ENCODE measurements at regions not wholly inside any gene's neighbourhood (a gene's known extent, or its start where the extent isn't known, plus 50 kb on each side); places are given as distances from the start of the nearest gene placed in this dataset.

GRCh38 chr2:215260097-215260677, 51.7 kb upstream of the ATIC start:
- no peak overlapping the region for H3K4me3 ChIP-seq (replicated peaks in 1 of 3; ENCODE audit: insufficient read depth in 1 of 3, low read depth in 2 of 3, low read length in 3 of 3)
- H3K9me3 ChIP-seq (ENCODE audit: low read length), result no peaks in the 10 kb centered on the region
- WGBS (ENCODE audit: low lambda C conversion rate), result 12% methylated on average over 4 of the region's 4 CpGs
- no peaks in the 10 kb centered on the region for H3K27me3 ChIP-seq (ENCODE audit: control insufficient read depth in 1 of 2, insufficient read depth in 2 of 2, low read length in 2 of 2)
- peaks cover 5% of the 10 kb centered on the region; the same call in 1 of the 2 replicates for H3K4me1 ChIP-seq (ENCODE audit: insufficient read depth, low read length)
- in situ Hi-C loops (cut with HindIII; ENCODE audit: extremely low pct_ligation_motif_present, low pct_unique_long_range_greater_than_20kb) (no loop called here), intact Hi-C loops (cut with micrococcal nuclease; ENCODE audit: unreplicated experiment) (no loop called here)
- no peaks in the 10 kb centered on the region for H3K36me3 ChIP-seq (replicated peaks in 1 of 2; ENCODE audit: control insufficient read depth in 1 of 2, insufficient read depth in 2 of 2, low read length in 2 of 2)
- ATAC-seq (no peak), DNase-seq (ENCODE audit: low spot score) (no peak), FAIRE-seq (no peak)
- no peak overlapping the region for H2AFZ ChIP-seq (ENCODE audit: low read length)
- CTCF ChIA-PET (ENCODE audit: low intra/inter-chr PET ratio, low total read pairs), result no interaction called here
- no TSS peak for BruUV-seq (replicated peaks)
- H3K27ac ChIP-seq (ENCODE audit: extremely low read length, insufficient read depth, low read length), result no peak overlapping the region
- no peak overlapping the region for H3K9ac ChIP-seq (ENCODE audit: insufficient read depth, low read depth, low read length)
- H3K79me2 ChIP-seq (ENCODE audit: insufficient read depth, low read length), result no peaks in the 10 kb centered on the region
- H4K20me1 ChIP-seq (ENCODE audit: insufficient read depth, low read length), result no peaks in the 10 kb centered on the region
- no peak overlapping the region for H3K4me2 ChIP-seq (ENCODE audit: low read depth, low read length)
- POLR2A ChIA-PET, result no interaction called here
- TF ChIP-seq JUNB (CRISPR knock-in tag; IDR thresholded peaks at IDR 0.05; ENCODE audit: borderline replicate concordance) (no peak), ZNF318 (CRISPR knock-in tag; IDR thresholded peaks at IDR 0.05) (no peak), NFE2L1 (CRISPR knock-in tag; IDR thresholded peaks at IDR 0.05; ENCODE audit: borderline replicate concordance) (no peak), ZBTB20 (CRISPR knock-in tag; IDR thresholded peaks at IDR 0.05; ENCODE audit: borderline replicate concordance, low read depth) (no peak), RBFOX2 (IDR thresholded peaks at IDR 0.05; ENCODE audit: low read depth, low read length) (no peak), HOMEZ (CRISPR knock-in tag; IDR thresholded peaks at IDR 0.05; ENCODE audit: low read depth) (no peak), ZNF205 (CRISPR knock-in tag; IDR thresholded peaks at IDR 0.05) (no peak), REXO4 (CRISPR knock-in tag; IDR thresholded peaks at IDR 0.05; ENCODE audit: borderline replicate concordance) (no peak), TCF12 (IDR thresholded peaks at IDR 0.05) (no peak), TCF12 (CRISPR knock-in tag; IDR thresholded peaks at IDR 0.05) (no peak), ZNF770 (CRISPR knock-in tag; IDR thresholded peaks at IDR 0.05) (no peak), NFATC3 (CRISPR knock-in tag; IDR thresholded peaks at IDR 0.05) (no peak)

All from HepG2 (cell line).